ENCODE measurements at regions not wholly inside any gene's neighbourhood (a gene's known extent, or its start where the extent isn't known, plus 50 kb on each side); places are given as distances from the start of the nearest gene placed in this dataset.

- TF ChIP-seq EP300 (IDR thresholded peaks at IDR 0.05) (no peak), CTCF (IDR thresholded peaks at IDR 0.05) (no peak), POLR2A (IDR thresholded peaks at IDR 0.05) (no peak)
Measured at GRCh38 chr5:58383448-58383847, 76.4 kb downstream of the PLK2 start.

Data from stomach (tissue), 4 donors.